22Rv1 (cell line): ENCODE measurements at regions not wholly inside any gene's neighbourhood (a gene's known extent, or its start where the extent isn't known, plus 50 kb on each side); places are given as distances from the start of the nearest gene placed in this dataset.

Experiments used
- CTCF ChIP-seq: fragments of 450-650 bp; IDR thresholded peaks from 2 replicates; pipeline ENCODE4 v1.5.1; 2017; ENCODE audit warnings: mild to moderate bottlenecking
- ZFX ChIP-seq: fragments of 450-650 bp; IDR thresholded peaks from 2 replicates; pipeline ENCODE4 v1.6.1; 2017; ENCODE audit warnings: antibody characterized with exemption, borderline replicate concordance

GRCh38 chr6:158255989-158256601 is 56.2 kb upstream of the TULP4 start:
- no peak for TF ChIP-seq CTCF
- no peak for TF ChIP-seq ZFX
